Left lung (tissue), 4 donors: ENCODE measurements at regions not wholly inside any gene's neighbourhood (a gene's known extent, or its start where the extent isn't known, plus 50 kb on each side); places are given as distances from the start of the nearest gene placed in this dataset.

Experiments used
- ATAC-seq: fragments of 200-7000 bp; cut with Tn5 transposase; one replicate; pipeline ENCODE4 v1.9.1; 2020; ENCODE audit warnings: moderate library complexity
- DNase-seq, 4 donors: peaks; one replicate each; pipeline ENCODE4 v3.0.0-alpha.2; 2013 to 2020
- H3K27ac ChIP-seq, 2 donors: fragments of 200-600 bp; sonication (generic) in 1 of 2; one replicate each; pipeline versions ENCODE4 v1.5.0 to v1.8.0; 2020 to 2021
- H3K27me3 ChIP-seq, 2 donors: fragments of 200-600 bp; sonication (generic) in 1 of 2; one replicate each; pipeline versions ENCODE4 v1.5.0 to v1.8.0; 2020 to 2021
- H3K36me3 ChIP-seq, 2 donors: fragments of 200-600 bp; sonication (generic) in 1 of 2; one replicate each; pipeline versions ENCODE4 v1.5.0 to v1.8.0; 2020 to 2021
- H3K4me1 ChIP-seq, 2 donors: fragments of 200-600 bp; one replicate each; pipeline ENCODE4 v1.8.0; 2021
- H3K4me3 ChIP-seq, 2 donors: fragments of 200-600 bp; sonication (generic) in 1 of 2; one replicate each; pipeline versions ENCODE4 v1.5.0 to v1.8.0; 2020 to 2021; ENCODE audit warnings: mild to moderate bottlenecking in 1 of 2
- H3K9me3 ChIP-seq, 2 donors: fragments of 200-600 bp; sonication (generic) in 1 of 2; one replicate each; pipeline versions ENCODE4 v1.5.0 to v1.8.0; 2020 to 2021
- intact Hi-C, 2 donors: fragments of 100-400 bp; cut with DNase I; formaldehyde crosslinking; loops; one replicate each; pipeline versions ENCODE4 v1.11.2 to v1.14.2; 2022
- TF ChIP-seq, protein P1 (sequence below), 2 donors: fragments of 200-600 bp; sonication (generic) in 1 of 2; IDR thresholded peaks; one replicate each; pipeline versions ENCODE4 v1.5.0 to v1.8.0; 2021; ENCODE audit warnings: antibody characterized with exemption in 2 of 2
- donor health status: DM: no; HTN: yes; CAD: no.
- donor health status: DM: no; HTN: no; CAD: no.

DNA sequence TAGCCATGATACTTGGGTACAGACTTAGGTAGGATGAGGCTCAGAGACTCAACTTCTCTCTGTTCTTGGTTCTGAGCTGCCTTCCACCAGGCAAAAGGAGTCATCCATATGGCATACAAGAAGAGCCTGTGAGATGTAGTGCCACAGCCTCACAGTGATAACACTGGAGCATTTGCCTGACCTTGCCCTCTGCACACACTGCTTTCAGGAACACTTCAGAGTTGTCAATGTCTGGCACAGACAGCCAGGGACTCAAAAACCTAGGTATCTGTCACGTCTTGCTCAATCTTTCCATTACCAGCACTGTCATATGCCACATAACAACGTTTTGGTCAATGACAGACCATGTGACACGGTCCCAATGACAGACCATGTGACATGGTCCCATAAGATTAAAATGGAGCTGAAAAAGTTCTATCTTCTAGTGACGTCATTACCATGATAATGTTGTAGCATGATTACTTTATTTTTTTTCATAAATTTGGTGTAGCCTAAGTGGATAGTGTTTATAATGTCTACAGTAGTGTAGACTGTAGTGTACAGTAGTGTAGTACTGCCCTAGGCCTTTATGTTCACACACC, 199.9 kb upstream of the CTTNBP2NL start:
- TF ChIP-seq, protein P1, sequence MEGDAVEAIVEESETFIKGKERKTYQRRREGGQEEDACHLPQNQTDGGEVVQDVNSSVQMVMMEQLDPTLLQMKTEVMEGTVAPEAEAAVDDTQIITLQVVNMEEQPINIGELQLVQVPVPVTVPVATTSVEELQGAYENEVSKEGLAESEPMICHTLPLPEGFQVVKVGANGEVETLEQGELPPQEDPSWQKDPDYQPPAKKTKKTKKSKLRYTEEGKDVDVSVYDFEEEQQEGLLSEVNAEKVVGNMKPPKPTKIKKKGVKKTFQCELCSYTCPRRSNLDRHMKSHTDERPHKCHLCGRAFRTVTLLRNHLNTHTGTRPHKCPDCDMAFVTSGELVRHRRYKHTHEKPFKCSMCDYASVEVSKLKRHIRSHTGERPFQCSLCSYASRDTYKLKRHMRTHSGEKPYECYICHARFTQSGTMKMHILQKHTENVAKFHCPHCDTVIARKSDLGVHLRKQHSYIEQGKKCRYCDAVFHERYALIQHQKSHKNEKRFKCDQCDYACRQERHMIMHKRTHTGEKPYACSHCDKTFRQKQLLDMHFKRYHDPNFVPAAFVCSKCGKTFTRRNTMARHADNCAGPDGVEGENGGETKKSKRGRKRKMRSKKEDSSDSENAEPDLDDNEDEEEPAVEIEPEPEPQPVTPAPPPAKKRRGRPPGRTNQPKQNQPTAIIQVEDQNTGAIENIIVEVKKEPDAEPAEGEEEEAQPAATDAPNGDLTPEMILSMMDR (IDR thresholded peaks at IDR 0.05): no peak
- Histone ChIP-seq H3K27me3 (no peaks in the 10 kb centered on the region), H3K4me1 (no peaks in the 10 kb centered on the region), H3K27ac (no peak overlapping the region), H3K9me3 (peaks cover 0 to 6% of the 10 kb centered on the region in 2 donors), H3K36me3 (no peaks in the 10 kb centered on the region), H3K4me3 (no peak overlapping the region)
- ATAC-seq (no peak), DNase-seq (no peak)
- intact Hi-C loops: no loop called here

DNA sequence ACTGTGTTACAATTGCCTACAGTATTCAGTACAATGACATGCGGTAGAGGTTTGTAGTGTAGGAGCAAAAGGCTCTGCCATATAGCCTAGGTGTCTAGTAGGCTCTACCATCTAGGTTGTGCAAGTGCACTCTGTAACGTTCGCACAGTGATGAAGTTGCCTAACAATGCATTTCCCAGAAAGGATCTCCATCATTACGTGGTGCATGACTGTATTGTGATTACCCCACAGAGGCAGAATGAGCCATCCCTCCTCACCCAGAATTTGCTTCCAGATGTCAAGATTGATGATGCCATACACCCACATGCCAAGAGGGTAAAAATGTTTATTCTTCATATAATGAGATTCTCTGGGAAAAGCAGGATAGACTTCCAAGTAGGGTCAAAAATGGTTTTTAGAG, 199.3 kb upstream of the CTTNBP2NL start:
- Histone ChIP-seq H3K36me3 (no peaks in the 10 kb centered on the region), H3K4me1 (no peaks in the 10 kb centered on the region), H3K4me3 (no peak overlapping the region), H3K9me3 (peaks cover 0 to 6% of the 10 kb centered on the region in 2 donors), H3K27ac (no peak overlapping the region), H3K27me3 (no peaks in the 10 kb centered on the region)
- intact Hi-C loops: no loop called here
- TF ChIP-seq, protein P1 (IDR thresholded peaks at IDR 0.05): no peak
- ATAC-seq (no peak), DNase-seq (no peak)

DNA sequence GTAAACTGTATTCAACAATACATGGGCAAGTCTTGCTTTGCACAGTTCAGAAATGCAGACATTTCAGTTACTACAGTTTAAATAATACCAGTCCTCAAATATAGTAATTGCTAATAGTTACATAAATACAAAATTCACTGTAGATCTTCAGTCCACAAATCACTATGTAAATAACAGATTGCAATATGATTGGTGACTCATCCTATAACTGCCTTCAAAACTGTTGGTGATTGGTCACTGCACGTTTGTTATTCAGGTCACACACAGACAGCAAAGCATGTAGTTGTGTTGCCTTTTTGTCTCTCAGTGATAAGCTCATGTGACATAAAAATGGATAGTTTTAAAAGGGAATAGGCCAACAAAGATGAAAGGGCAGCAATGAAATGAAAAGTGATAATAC, 186.5 kb upstream of the CTTNBP2NL start:
- TF ChIP-seq, protein P1 (IDR thresholded peaks at IDR 0.05): no peak
- no peak overlapping the region for H3K4me3 ChIP-seq
- DNase-seq (no peak), ATAC-seq (no peak)
- H3K27ac ChIP-seq: no peak overlapping the region
- intact Hi-C loops: no loop called here
- no peaks in the 10 kb centered on the region for H3K27me3 ChIP-seq
- no peaks in the 10 kb centered on the region for H3K4me1 ChIP-seq
- H3K36me3 ChIP-seq: no peaks in the 10 kb centered on the region
- H3K9me3 ChIP-seq: peaks cover 0 to 8% of the 10 kb centered on the region in 2 donors

DNA sequence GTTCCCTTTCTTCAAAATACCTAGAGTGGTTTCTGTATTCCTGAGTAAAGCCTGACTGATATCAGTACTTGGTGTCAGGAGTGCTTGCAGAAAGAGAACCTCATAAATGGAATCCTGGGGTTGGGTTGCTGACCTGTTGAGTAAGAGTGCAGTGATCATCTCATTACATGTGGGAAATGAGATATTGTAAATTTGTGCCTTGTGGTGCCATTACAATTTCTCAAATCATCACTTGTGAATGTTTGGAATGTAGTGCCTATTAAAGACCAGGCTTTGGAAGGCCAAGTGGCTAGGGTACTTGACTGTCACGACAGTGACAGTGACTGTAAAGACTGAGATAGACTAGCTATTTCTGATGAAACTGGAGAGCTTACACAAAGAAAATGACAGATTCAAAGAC, 176.7 kb upstream of the CTTNBP2NL start:
- DNase-seq: no peak
- H3K9me3 ChIP-seq: peaks cover 0 to 4% of the 10 kb centered on the region in 2 donors
- TF ChIP-seq, protein P1 (IDR thresholded peaks at IDR 0.05): no peak
- H3K4me3 ChIP-seq: no peak overlapping the region
- intact Hi-C loops: no loop called here
- no peaks in the 10 kb centered on the region for H3K27me3 ChIP-seq
- ATAC-seq: no peak
- no peak overlapping the region for H3K27ac ChIP-seq
- no peaks in the 10 kb centered on the region for H3K4me1 ChIP-seq
- H3K36me3 ChIP-seq: no peaks in the 10 kb centered on the region

DNA sequence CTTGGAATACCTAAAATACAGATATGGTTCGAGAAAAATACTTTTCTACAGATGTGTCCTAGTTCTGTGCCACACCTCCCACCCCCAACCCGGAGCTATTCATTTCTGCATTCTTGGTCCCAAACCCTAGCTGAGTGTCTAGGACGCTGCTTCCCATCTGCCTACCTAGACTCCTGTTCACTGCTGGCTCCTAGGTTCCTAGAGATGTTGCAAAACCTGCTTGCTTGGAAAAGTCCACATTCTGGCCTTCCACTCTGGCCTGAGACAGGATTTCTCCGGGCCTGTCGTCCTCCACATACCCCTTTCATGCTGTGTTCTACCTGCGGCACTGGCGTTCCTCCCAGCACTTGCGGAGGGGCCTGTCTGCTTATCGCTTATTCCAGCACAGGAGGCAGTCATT, 165.8 kb upstream of the CTTNBP2NL start:
- no peak for ATAC-seq
- no peaks in the 10 kb centered on the region for H3K36me3 ChIP-seq
- intact Hi-C loops: no loop called here

More for the DNA sequence above, 165.8 kb upstream of the CTTNBP2NL start:
- Histone ChIP-seq H3K27ac (no peak overlapping the region), H3K9me3 (peaks cover 0 to 16% of the 10 kb centered on the region in 2 donors), H3K4me3 (no peak overlapping the region), H3K27me3 (no peaks in the 10 kb centered on the region), H3K4me1 (no peaks in the 10 kb centered on the region)
- TF ChIP-seq, protein P1 (IDR thresholded peaks at IDR 0.05): no peak
- DNase-seq: no peak
